ENCODE measurements at regions not wholly inside any gene's neighbourhood (a gene's known extent, or its start where the extent isn't known, plus 50 kb on each side); places are given as distances from the start of the nearest gene placed in this dataset.

DNA sequence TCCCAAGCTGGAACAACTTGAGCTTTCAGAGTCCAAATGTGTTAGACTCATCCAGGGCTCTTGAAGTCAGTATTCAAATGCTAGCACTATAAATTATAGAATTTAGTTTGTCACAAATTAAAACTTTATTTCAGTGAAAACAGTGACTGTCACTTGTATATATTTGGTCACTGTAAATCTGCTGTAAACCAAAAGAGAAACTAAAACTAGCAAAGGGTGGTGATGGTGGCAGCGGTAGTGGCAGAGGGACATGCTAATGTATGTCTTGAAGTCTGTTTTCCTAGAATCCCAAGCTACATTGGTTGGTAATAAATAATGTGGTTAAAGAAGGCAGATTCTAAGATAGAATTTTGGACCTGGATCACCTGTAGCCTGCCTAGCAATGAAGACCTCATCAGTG lies 140.4 kb upstream of the CENPW start:
- Histone ChIP-seq H3K23me2 (ENCODE audit: low read depth, low read length) (no peaks in the 10 kb centered on the region), H4K5ac (ENCODE audit: insufficient read length, low read depth, low read length) (no peak overlapping the region)

More for the DNA sequence above, 140.4 kb upstream of the CENPW start:
- H3K4me3 ChIP-seq (ENCODE audit: extremely low read depth in 1 of 4, insufficient read depth in 2 of 4, low read depth in 3 of 4, low read length in 4 of 4), result no peak overlapping the region
- H2BK5ac ChIP-seq (ENCODE audit: low read depth, low read length), result no peak overlapping the region
- H4K8ac ChIP-seq (ENCODE audit: extremely low read depth, insufficient read depth, low read length), result no peak overlapping the region
- no peak overlapping the region for H2AFZ ChIP-seq (ENCODE audit: low read length)
- H3K18ac ChIP-seq (ENCODE audit: extremely low read depth, low read length), result no peak overlapping the region
- ChIA-PET POLR2A (ENCODE audit: partially characterized antibody) (no interaction called here), CTCF (ENCODE audit: partially characterized antibody) (no interaction called here)
- WGBS, 2 experiments (ENCODE audit: extremely low coverage in 1 of 2, insufficient coverage in 1 of 2, insufficient read length in 1 of 2, insufficient replicate concordance in 2 of 2, low coverage in 1 of 2, low lambda C conversion rate in 2 of 2, missing lambda C conversion rate in 1 of 2), result 88% methylated on average over 1 of the region's 1 CpG; no CpG with 5 or more reads in 1 of the 2 experiments
- H3K23ac ChIP-seq (ENCODE audit: insufficient read length), result no peak overlapping the region
- no peak for TF ChIP-seq POLR2A (IDR thresholded peaks at IDR 0.05; ENCODE audit: control extremely low read depth in 1 of 2, low read depth in 2 of 2, low read length in 2 of 2)
- no peak for TF ChIP-seq CHD2 (IDR thresholded peaks at IDR 0.05; ENCODE audit: low read length)
- no peak for TF ChIP-seq JUND (IDR thresholded peaks at IDR 0.05; ENCODE audit: low read length)
- no peak overlapping the region for H3K56ac ChIP-seq (replicated peaks; ENCODE audit: insufficient read length, low read depth, low read length)
- peak; percentile 13 for FAIRE-seq
- H4K91ac ChIP-seq (replicated peaks; ENCODE audit: insufficient read length, low read length), result no peak overlapping the region
- no peak overlapping the region for H2BK15ac ChIP-seq (ENCODE audit: low read length)
- H3K27me3 ChIP-seq (replicated peaks in 1 of 4; ENCODE audit: control insufficient read depth in 3 of 4, extremely low read depth in 1 of 4, insufficient read depth in 3 of 4, low read length in 3 of 4), result no peaks in the 10 kb centered on the region
- H2BK120ac ChIP-seq (replicated peaks; ENCODE audit: low read depth, low read length), result no peak overlapping the region
- no peak overlapping the region for H3K9ac ChIP-seq (replicated peaks in 1 of 4; ENCODE audit: extremely low read depth in 1 of 4, low read depth in 3 of 4, low read length in 3 of 4)
- no peaks in the 10 kb centered on the region for H3K4me1 ChIP-seq (replicated peaks in 1 of 4; ENCODE audit: control insufficient read depth in 3 of 4, insufficient read depth in 4 of 4, low read length in 3 of 4)
- no peak overlapping the region for H3K4me2 ChIP-seq (ENCODE audit: insufficient read depth in 1 of 2, low read depth in 2 of 2, low read length in 2 of 2)
- no peak overlapping the region for H3K14ac ChIP-seq (ENCODE audit: insufficient read length)
- H3K79me2 ChIP-seq (ENCODE audit: control insufficient read depth in 1 of 2, insufficient read depth in 2 of 2, low read length in 2 of 2), result no peaks in the 10 kb centered on the region
- H3K79me1 ChIP-seq (ENCODE audit: low read depth, low read length), result no peaks in the 10 kb centered on the region
- H4K20me1 ChIP-seq (replicated peaks in 1 of 2; ENCODE audit: control insufficient read depth in 1 of 2, insufficient read depth in 2 of 2, low read length in 2 of 2), result no peaks in the 10 kb centered on the region
- H2AK5ac ChIP-seq (ENCODE audit: low read depth, low read length), result no peak overlapping the region
- no peaks in the 10 kb centered on the region for H3K9me3 ChIP-seq (ENCODE audit: insufficient read depth in 2 of 2, low read depth in 1 of 2, low read length in 1 of 2)
- no peak overlapping the region for H2BK12ac ChIP-seq (ENCODE audit: low read depth, low read length)
- no peak overlapping the region for H3K4ac ChIP-seq (replicated peaks; ENCODE audit: insufficient read length, low read depth, low read length)
- H3K27ac ChIP-seq (ENCODE audit: low read depth, low read length), result no peak overlapping the region
- H2BK20ac ChIP-seq (ENCODE audit: low read length), result no peak overlapping the region
- no peaks in the 10 kb centered on the region for H3K36me3 ChIP-seq (ENCODE audit: control insufficient read depth in 2 of 4, insufficient read depth in 4 of 4, low read length in 3 of 4)
- no peak for DNase-seq (ENCODE audit: low read depth in 1 of 2, low spot score in 2 of 2)

Measured in H1 (cell line).